K562 (cell line): ENCODE measurements at regions not wholly inside any gene's neighbourhood (a gene's known extent, or its start where the extent isn't known, plus 50 kb on each side); places are given as distances from the start of the nearest gene placed in this dataset.

Experiments used
- ESRRA ChIP-seq: fragments of 450-650 bp; IDR thresholded peaks from 2 replicates; pipeline ENCODE4 v1.6.1; 2014; ENCODE audit warnings: low read depth, mild to moderate bottlenecking, moderate library complexity, borderline replicate concordance
- GATAD2A ChIP-seq: fragments of 450-650 bp; IDR thresholded peaks from 2 replicates; pipeline ENCODE4 v1.6.1; 2017
- HOMEZ ChIP-seq: fragments of 250-450 bp; sonication (Bioruptor Pico); IDR thresholded peaks from 2 replicates; pipeline ENCODE4 v1.4.0; 2020; ENCODE audit warnings: mild to moderate bottlenecking, moderate library complexity
- HOXB6 ChIP-seq: fragments of 250-450 bp; sonication (Bioruptor Pico); IDR thresholded peaks from 2 replicates; pipeline ENCODE4 v1.5.1; 2022; ENCODE audit warnings: mild to moderate bottlenecking, borderline replicate concordance
- HSF4 ChIP-seq: fragments of 250-450 bp; sonication (Bioruptor Pico); IDR thresholded peaks from 2 replicates; pipeline ENCODE4 v2.1.2; 2022; ENCODE audit warnings: mild to moderate bottlenecking, moderate library complexity, borderline replicate concordance
- ID3 ChIP-seq, 2 experiments: fragments of 250-450 bp in 1 of 2; fragments of 450-650 bp in 1 of 2; sonication (Bioruptor Pico) in 1 of 2; IDR thresholded peaks; 2 replicates each; pipeline versions ENCODE4 v1.6.1 to v1.8.0; 2016 to 2021; ENCODE audit warnings: mild to moderate bottlenecking in 2 of 2, moderate library complexity in 2 of 2, missing compliant biosample characterization in 1 of 2, missing genetic modification characterization in 1 of 2
- JUNB ChIP-seq: fragments of 450-650 bp; formaldehyde crosslinking; conservative IDR thresholded peaks from 2 replicates; pipeline ENCODE4 v1.4.0; 2020; ENCODE audit warnings: mild to moderate bottlenecking
- MAFG ChIP-seq: fragments of 450-650 bp; conservative IDR thresholded peaks from 2 replicates; pipeline ENCODE4 v1.6.1; 2016; ENCODE audit warnings: missing genetic modification characterization, missing compliant biosample characterization
- PPARD ChIP-seq: fragments of 250-450 bp; sonication (Bioruptor Pico); IDR thresholded peaks from 2 replicates; pipeline ENCODE4 v1.8.0; 2022; ENCODE audit warnings: inconsistent platforms, mild to moderate bottlenecking, moderate library complexity
- RHOXF2B ChIP-seq: fragments of 250-450 bp; sonication (Bioruptor Pico); conservative IDR thresholded peaks from 2 replicates; pipeline ENCODE4 v1.5.1; 2021
- SMARCA4 ChIP-seq: fragments of 450-650 bp; IDR thresholded peaks from 2 replicates; pipeline ENCODE4 v1.6.1; 2016
- SMARCC2 ChIP-seq: fragments of 450-650 bp; IDR thresholded peaks from 2 replicates; pipeline ENCODE4 v1.6.1; 2017; ENCODE audit warnings: antibody characterized with exemption, moderate library complexity, mild to moderate bottlenecking, low read depth
- SMARCE1 ChIP-seq: fragments of 450-650 bp; IDR thresholded peaks from 2 replicates; pipeline ENCODE4 v1.7.1; 2016; ENCODE audit warnings: mild to moderate bottlenecking
- TCF3 ChIP-seq: sonication (generic); formaldehyde crosslinking; IDR thresholded peaks from 2 replicates; pipeline ENCODE4 v1.4.0; 2020; ENCODE audit warnings: mild to moderate bottlenecking, missing genetic modification reagents
- ZBTB12 ChIP-seq: fragments of 250-450 bp; sonication (Bioruptor Pico); IDR thresholded peaks from 2 replicates; pipeline ENCODE4 v1.4.0; 2020
- ZBTB34 ChIP-seq: fragments of 250-450 bp; sonication (Bioruptor Pico); IDR thresholded peaks from 2 replicates; pipeline ENCODE4 v1.8.0; 2021; ENCODE audit warnings: mild to moderate bottlenecking, moderate library complexity
- ZNF175 ChIP-seq: fragments of 200-800 bp; sonication (Bioruptor generic); IDR thresholded peaks from 2 replicates; pipeline ENCODE4 v1.6.1; 2016; ENCODE audit warnings: low read depth, mild to moderate bottlenecking, missing genetic modification characterization, missing compliant biosample characterization
- ZNF354B ChIP-seq: fragments of 250-450 bp; sonication (Bioruptor Pico); IDR thresholded peaks from 2 replicates; pipeline ENCODE4 v1.4.0; 2020
- ZNF445 ChIP-seq: fragments of 250-450 bp; sonication (Bioruptor Pico); IDR thresholded peaks from 2 replicates; pipeline ENCODE4 v1.4.0; 2020; ENCODE audit warnings: low read depth, mild to moderate bottlenecking, moderate library complexity
- ZNF644 ChIP-seq: fragments of 200-800 bp; sonication (Bioruptor generic); IDR thresholded peaks from 2 replicates; pipeline ENCODE4 v1.6.1; 2016; ENCODE audit warnings: low read depth, missing genetic modification characterization, missing compliant biosample characterization
- ZNF696 ChIP-seq: fragments of 250-450 bp; sonication (Bioruptor Pico); conservative IDR thresholded peaks from 2 replicates; pipeline ENCODE4 v1.4.0; 2020; ENCODE audit warnings: mild to moderate bottlenecking, moderate library complexity
- ZNF785 ChIP-seq: fragments of 250-450 bp; sonication (Bioruptor Pico); IDR thresholded peaks from 2 replicates; pipeline ENCODE4 v1.4.0; 2020; ENCODE audit warnings: mild to moderate bottlenecking
- TF ChIP-seq, protein P1 (sequence below): fragments of 450-650 bp; formaldehyde crosslinking; IDR thresholded peaks from 2 replicates; pipeline ENCODE4 v1.4.0; 2020; ENCODE audit warnings: mild to moderate bottlenecking, mixed read lengths

DNA sequence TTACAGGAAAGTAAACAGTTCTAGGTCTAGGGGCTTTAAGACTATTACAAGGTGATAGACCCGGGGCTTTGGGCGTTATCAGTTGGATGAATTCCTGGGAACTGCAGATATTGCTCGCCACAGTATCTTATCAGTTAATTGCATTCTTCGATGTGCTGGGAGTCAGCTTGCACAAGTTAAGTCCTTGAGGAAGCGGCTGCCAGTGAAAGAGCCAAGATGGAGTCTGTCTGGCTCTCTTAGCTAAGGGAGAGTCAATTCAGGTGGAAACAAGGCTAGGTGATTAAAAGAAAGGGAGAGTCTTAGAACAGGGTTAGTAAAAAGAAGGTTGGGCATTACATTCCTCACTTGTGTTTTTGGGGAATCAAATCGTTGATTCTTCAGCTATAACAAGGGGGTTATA is 130.6 kb upstream of the ZNF195 start (continued):
- TF ChIP-seq ESRRA = 0 out of 2 replicates have a peak, but pooled peaks have one; percentile 15
- peak; percentile 78; the same call in 1 of the 2 replicates for TF ChIP-seq GATAD2A
- TF ChIP-seq HOXB6 (CRISPR knock-in tag) = 0 out of 2 replicates have a peak, but pooled peaks have one; percentile 78
- peak; percentile 96 for TF ChIP-seq HOMEZ (CRISPR knock-in tag)
- peak; percentile 90 for TF ChIP-seq ZNF644 (tag)
- TF ChIP-seq ZNF785 = 0 out of 2 replicates have a peak, but pooled peaks have one; percentile 69
- TF ChIP-seq TCF3 = peak; percentile 61; the same call in 1 of the 2 replicates
- peak; percentile 87 for TF ChIP-seq ID3 (CRISPR knock-in tag; IDR thresholded peaks at IDR 0.05)
- TF ChIP-seq ID3 (tag; IDR thresholded peaks at IDR 0.05) = peak; percentile 97
- peak; percentile 87 for TF ChIP-seq ZBTB12 (CRISPR knock-in tag)
- TF ChIP-seq ZNF175 = peak; percentile 92
- peak; percentile 31; the same call in 1 of the 2 replicates for TF ChIP-seq SMARCC2
- peak; percentile 91 for TF ChIP-seq ZNF696
- peak; percentile 98 for TF ChIP-seq HSF4
- TF ChIP-seq RHOXF2B (CRISPR knock-in tag) = peak; percentile 96
- TF ChIP-seq ZBTB34 (CRISPR knock-in tag) = peak; percentile 83
- TF ChIP-seq ZNF445 (CRISPR knock-in tag) = peak; percentile 91
- TF ChIP-seq, protein P1, sequence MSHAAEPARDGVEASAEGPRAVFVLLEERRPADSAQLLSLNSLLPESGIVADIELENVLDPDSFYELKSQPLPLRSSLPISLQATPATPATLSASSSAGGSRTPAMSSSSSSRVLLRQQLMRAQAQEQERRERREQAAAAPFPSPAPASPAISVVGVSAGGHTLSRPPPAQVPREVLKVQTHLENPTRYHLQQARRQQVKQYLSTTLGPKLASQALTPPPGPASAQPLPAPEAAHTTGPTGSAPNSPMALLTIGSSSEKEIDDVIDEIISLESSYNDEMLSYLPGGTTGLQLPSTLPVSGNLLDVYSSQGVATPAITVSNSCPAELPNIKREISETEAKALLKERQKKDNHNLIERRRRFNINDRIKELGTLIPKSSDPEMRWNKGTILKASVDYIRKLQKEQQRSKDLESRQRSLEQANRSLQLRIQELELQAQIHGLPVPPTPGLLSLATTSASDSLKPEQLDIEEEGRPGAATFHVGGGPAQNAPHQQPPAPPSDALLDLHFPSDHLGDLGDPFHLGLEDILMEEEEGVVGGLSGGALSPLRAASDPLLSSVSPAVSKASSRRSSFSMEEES (CRISPR knock-in tag) = peak; percentile 76
- 0 out of 2 replicates have a peak, but pooled peaks have one; percentile 30 for TF ChIP-seq JUNB (CRISPR knock-in tag)
- 0 out of 2 replicates have a peak, but pooled peaks have one; percentile 8 for TF ChIP-seq MAFG
- TF ChIP-seq PPARD (CRISPR knock-in tag) = peak; percentile 76
- TF ChIP-seq ZNF354B (CRISPR knock-in tag) = peak; percentile 94
- peak; percentile 59; the same call in 1 of the 2 replicates for TF ChIP-seq SMARCE1
- peak; percentile 79 for TF ChIP-seq SMARCA4
